H1 (cell line): ENCODE measurements at regions not wholly inside any gene's neighbourhood (a gene's known extent, or its start where the extent isn't known, plus 50 kb on each side); places are given as distances from the start of the nearest gene placed in this dataset.

ENCODE experiments used
- CTCF ChIA-PET: fragments of 300-600 bp; sonication (Branson Sonifier 250); formaldehyde crosslinking; loops from one replicate; lab custom pipeline; 2021; ENCODE audit not compliant: partially characterized antibody; lab: Charles Lee
- POLR2A ChIA-PET: fragments of 300-600 bp; sonication (Branson Sonifier 250); formaldehyde crosslinking; loops from one replicate; lab custom pipeline; 2021; ENCODE audit warnings: inconsistent platforms; ENCODE audit not compliant: partially characterized antibody; lab: Charles Lee
- DNase-seq, 2 experiments: peaks; one replicate each; pipeline versions ENCODE4 v3.0.0 to v3.0.0-alpha.2; 2010 to 2022; ENCODE audit warnings: low spot score in 2 of 2, low read depth in 1 of 2, mixed read lengths in 1 of 2
- FAIRE-seq: peaks from 2 replicates; lab custom pipeline; 2011; peaks lifted over from hg19 to GRCh38; lab: Jason Lieb, UNC
- H2AFZ ChIP-seq: 2 replicates; pipeline ENCODE4 v1.8.1; 2012; ENCODE audit warnings: low read length, inconsistent platforms
- H2AK5ac ChIP-seq: 2 replicates; pipeline ENCODE4 v1.6.1; 2013; ENCODE audit warnings: low read depth, low read length
- H2BK120ac ChIP-seq: replicated peaks from 2 replicates; pipeline ENCODE3; 2013; ENCODE audit warnings: low read depth, low read length, inconsistent platforms
- H2BK12ac ChIP-seq: 2 replicates; pipeline ENCODE4 v1.6.1; 2013; ENCODE audit warnings: low read depth, low read length
- H2BK15ac ChIP-seq: 2 replicates; pipeline ENCODE4 v1.6.1; 2013; ENCODE audit warnings: low read length
- H2BK20ac ChIP-seq: 2 replicates; pipeline ENCODE4 v1.6.1; 2013; ENCODE audit warnings: low read length
- H2BK5ac ChIP-seq: 2 replicates; pipeline ENCODE4 v1.6.1; 2013; ENCODE audit warnings: low read depth, low read length
- H3K14ac ChIP-seq: 2 replicates; pipeline ENCODE4 v1.6.1; 2013; ENCODE audit warnings: inconsistent platforms; ENCODE audit not compliant: insufficient read length
- H3K18ac ChIP-seq: 2 replicates; pipeline ENCODE4 v1.6.1; 2013; ENCODE audit warnings: low read length; ENCODE audit errors: extremely low read depth
- H3K23ac ChIP-seq: 2 replicates; pipeline ENCODE4 v1.6.1; 2013; ENCODE audit warnings: inconsistent platforms; ENCODE audit not compliant: insufficient read length
- H3K23me2 ChIP-seq: 2 replicates; pipeline ENCODE4 v1.6.1; 2013; ENCODE audit warnings: low read depth, low read length
- H3K27ac ChIP-seq: 2 replicates; pipeline ENCODE4 v1.6.1; 2011; ENCODE audit warnings: low read depth, low read length, inconsistent platforms
- H3K27me3 ChIP-seq, 4 experiments: replicated peaks in 1 of 4; 1 replicate in 1 of 4; 2 replicates in 3 of 4; pipeline versions ENCODE4 v1.6.1 to v1.8.1; 2011 to 2013; ENCODE audit warnings: low read length in 3 of 4, mild to moderate bottlenecking in 3 of 4, inconsistent platforms in 2 of 4, mixed read lengths in 2 of 4, moderate library complexity in 1 of 4; ENCODE audit not compliant: control insufficient read depth in 3 of 4, insufficient read depth in 3 of 4; ENCODE audit errors: extremely low read depth in 1 of 4
- H3K36me3 ChIP-seq, 4 experiments: 2 replicates each; pipeline versions ENCODE4 v1.6.1 to v1.8.1; 2011 to 2013; ENCODE audit warnings: mild to moderate bottlenecking in 4 of 4, low read length in 3 of 4, moderate library complexity in 2 of 4, control low read depth in 1 of 4, inconsistent platforms in 1 of 4; ENCODE audit not compliant: insufficient read depth in 4 of 4, control insufficient read depth in 2 of 4
- H3K4ac ChIP-seq: replicated peaks from 2 replicates; pipeline ENCODE3; 2013; ENCODE audit warnings: low read length, low read depth, mixed read lengths, inconsistent platforms; ENCODE audit not compliant: insufficient read length
- H3K4me1 ChIP-seq, 4 experiments: replicated peaks in 1 of 4; 1 replicate in 1 of 4; 2 replicates in 3 of 4; pipeline versions ENCODE4 v1.6.1 to v1.8.1; 2011 to 2013; ENCODE audit warnings: low read length in 3 of 4, inconsistent platforms in 2 of 4, mixed read lengths in 1 of 4; ENCODE audit not compliant: insufficient read depth in 4 of 4, control insufficient read depth in 3 of 4
- H3K4me2 ChIP-seq, 2 experiments: 2 replicates each; pipeline versions ENCODE4 v1.6.1 to v1.8.1; 2011 to 2013; ENCODE audit warnings: low read depth in 2 of 2, low read length in 2 of 2, control low read depth in 1 of 2, inconsistent platforms in 1 of 2, mild to moderate bottlenecking in 1 of 2; ENCODE audit not compliant: insufficient read depth in 1 of 2
- H3K4me3 ChIP-seq, 4 experiments: fragments of 200-600, 300-600 bp in 1 of 4; sonication (generic), shearing (Covaris generic), sonication (Bioruptor Twin) in 1 of 4; 2 replicates each; pipeline versions ENCODE4 v1.5.1 to v1.8.1; 2011 to 2016; ENCODE audit warnings: low read length in 4 of 4, low read depth in 3 of 4, control low read depth in 2 of 4, inconsistent platforms in 2 of 4, mild to moderate bottlenecking in 2 of 4, mixed read lengths in 1 of 4, moderate library complexity in 1 of 4; ENCODE audit not compliant: insufficient read depth in 2 of 4; ENCODE audit errors: extremely low read depth in 1 of 4
- H3K56ac ChIP-seq: replicated peaks from 2 replicates; pipeline ENCODE3; 2013; ENCODE audit warnings: low read depth, mild to moderate bottlenecking, mixed read lengths, low read length, inconsistent platforms; ENCODE audit not compliant: insufficient read length
- H3K79me1 ChIP-seq: 2 replicates; pipeline ENCODE4 v1.6.1; 2013; ENCODE audit warnings: low read depth, low read length, control low read depth
- H3K79me2 ChIP-seq, 2 experiments: 2 replicates each; pipeline versions ENCODE4 v1.6.1 to v1.8.1; 2012 to 2013; ENCODE audit warnings: low read length in 2 of 2, mild to moderate bottlenecking in 2 of 2, inconsistent platforms in 1 of 2; ENCODE audit not compliant: insufficient read depth in 2 of 2, control insufficient read depth in 1 of 2
- H3K9ac ChIP-seq, 4 experiments: replicated peaks in 1 of 4; 1 replicate in 1 of 4; 2 replicates in 3 of 4; pipeline versions ENCODE4 v1.6.1 to v1.8.1; 2011 to 2013; ENCODE audit warnings: low read depth in 3 of 4, low read length in 3 of 4, control low read depth in 2 of 4, mild to moderate bottlenecking in 2 of 4, moderate library complexity in 2 of 4, inconsistent platforms in 1 of 4; ENCODE audit errors: extremely low read depth in 1 of 4
- H3K9me3 ChIP-seq, 2 experiments: 2 replicates each; pipeline versions ENCODE4 v1.6.1 to v1.8.1; 2012 to 2013; ENCODE audit warnings: mild to moderate bottlenecking in 2 of 2, moderate library complexity in 2 of 2, control low read depth in 1 of 2, inconsistent platforms in 1 of 2, low read depth in 1 of 2, low read length in 1 of 2, mixed read lengths in 1 of 2; ENCODE audit not compliant: insufficient read depth in 2 of 2
- H4K20me1 ChIP-seq, 2 experiments: replicated peaks in 1 of 2; 2 replicates each; pipeline versions ENCODE3 to v1.8.1; 2011 to 2013; ENCODE audit warnings: inconsistent platforms in 2 of 2, low read length in 2 of 2, mild to moderate bottlenecking in 1 of 2; ENCODE audit not compliant: insufficient read depth in 2 of 2, control insufficient read depth in 1 of 2
- H4K5ac ChIP-seq: 2 replicates; pipeline ENCODE4 v1.6.1; 2013; ENCODE audit warnings: low read length, low read depth, mixed read lengths, inconsistent platforms; ENCODE audit not compliant: insufficient read length
- H4K8ac ChIP-seq: 2 replicates; pipeline ENCODE4 v1.8.0; 2013; ENCODE audit warnings: mild to moderate bottlenecking, moderate library complexity, low read length, inconsistent platforms; ENCODE audit not compliant: insufficient read depth; ENCODE audit errors: extremely low read depth
- H4K91ac ChIP-seq: replicated peaks from 2 replicates; pipeline ENCODE3; 2013; ENCODE audit warnings: low read length, mixed read lengths, inconsistent platforms; ENCODE audit not compliant: insufficient read length
- CEBPB ChIP-seq: IDR thresholded peaks from 2 replicates; pipeline ENCODE4 v1.6.1; 2012; ENCODE audit warnings: low read depth, low read length
- SP2 ChIP-seq: IDR thresholded peaks from 2 replicates; pipeline ENCODE4 v1.6.1; 2012; ENCODE audit warnings: mild to moderate bottlenecking, low read length, inconsistent platforms
- TAF1 ChIP-seq: IDR thresholded peaks from 2 replicates; pipeline ENCODE4 v1.6.1; 2011; ENCODE audit warnings: mild to moderate bottlenecking, low read depth, low read length
- TBP ChIP-seq: IDR thresholded peaks from 2 replicates; pipeline ENCODE4 v1.6.1; 2011; ENCODE audit warnings: low read depth, low read length, improper control_type of control experiment
- whole genome bisulfite sequencing, 2 experiments: shearing (Covaris generic) in 1 of 2; methylation state at CpG; one replicate each; pipeline versions ENCODE4 v1.1.6 to v1.1.7; 2013 to 2015; ENCODE audit warnings: low lambda C conversion rate in 2 of 2, mixed read lengths in 2 of 2, inconsistent platforms in 1 of 2, low coverage in 1 of 2, missing lambda C conversion rate in 1 of 2; ENCODE audit not compliant: insufficient replicate concordance in 2 of 2, insufficient coverage in 1 of 2, insufficient read length in 1 of 2; ENCODE audit errors: extremely low coverage in 1 of 2, missing lambda C conversion rate in 1 of 2; 5-methylcytosine and 5-hydroxymethylcytosine counted together
- TF ChIP-seq, protein P1 (sequence below): IDR thresholded peaks from 2 replicates; pipeline ENCODE4 v1.6.1; 2011; ENCODE audit warnings: low read depth, mild to moderate bottlenecking, low read length; ENCODE audit not compliant: insufficient read depth
- TF ChIP-seq, protein P2 (sequence below): IDR thresholded peaks from 2 replicates; pipeline ENCODE4 v1.6.1; 2012; ENCODE audit warnings: inconsistent platforms
- TF ChIP-seq, protein P3 (sequence below): IDR thresholded peaks from 2 replicates; pipeline ENCODE4 v1.6.1; 2012; ENCODE audit warnings: inconsistent platforms

DNA sequence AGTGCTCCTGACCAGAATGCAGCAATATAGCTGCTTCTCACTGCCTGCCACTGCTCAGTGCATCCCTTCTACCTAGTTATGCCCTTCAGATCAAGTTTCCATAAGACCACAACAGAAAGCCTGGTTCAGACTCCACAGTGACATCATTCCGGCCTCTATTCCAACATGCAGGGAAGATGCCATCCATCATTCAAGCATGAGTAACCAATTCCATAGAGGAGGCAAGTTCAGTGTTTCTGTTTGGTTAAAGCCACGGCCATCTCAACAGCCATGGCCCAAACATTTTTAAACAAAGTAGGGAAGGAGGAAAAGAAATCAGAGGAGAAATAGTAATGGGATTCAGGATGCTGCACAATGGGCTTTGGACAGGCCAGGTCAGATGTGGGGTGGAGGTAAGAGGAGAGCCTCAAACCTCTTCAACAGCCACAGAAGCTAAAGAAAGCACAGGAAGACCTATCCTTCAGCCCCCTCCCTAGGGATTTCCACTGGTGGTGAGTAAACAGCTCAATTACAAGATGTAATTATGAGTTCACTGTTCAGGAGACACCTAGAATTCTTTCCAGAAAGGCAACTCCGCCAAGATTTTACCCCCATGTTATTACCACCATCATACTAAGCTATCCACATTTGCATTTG is 484.9 kb downstream of the SETD4 start:
- H3K4me1 ChIP-seq = no peaks in the 10 kb centered on the region
- 88% methylated on average over 3 of the region's 3 CpGs; no CpG with 5 or more reads in 1 of the 2 experiments for WGBS, 2 experiments
- H3K9ac ChIP-seq = no peak overlapping the region
- H3K4me2 ChIP-seq = no peak overlapping the region
- H3K23ac ChIP-seq = no peak overlapping the region
- POLR2A ChIA-PET = no interaction called here
- no peak overlapping the region for H3K14ac ChIP-seq
- H4K20me1 ChIP-seq = no peaks in the 10 kb centered on the region
- DNase-seq (no peak), FAIRE-seq (no peak)
- H3K56ac ChIP-seq = no peak overlapping the region
- H2AFZ ChIP-seq = no peak overlapping the region
- H3K27me3 ChIP-seq = no peaks in the 10 kb centered on the region
- no peak overlapping the region for H3K27ac ChIP-seq
- no peak overlapping the region for H2BK120ac ChIP-seq
- no peak overlapping the region for H3K4me3 ChIP-seq
- TF ChIP-seq SP2 (no peak), CEBPB (no peak), TAF1 (no peak), TBP (no peak)
- TF ChIP-seq, protein P1, sequence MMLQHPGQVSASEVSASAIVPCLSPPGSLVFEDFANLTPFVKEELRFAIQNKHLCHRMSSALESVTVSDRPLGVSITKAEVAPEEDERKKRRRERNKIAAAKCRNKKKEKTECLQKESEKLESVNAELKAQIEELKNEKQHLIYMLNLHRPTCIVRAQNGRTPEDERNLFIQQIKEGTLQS = no peak
- TF ChIP-seq, protein P2, sequence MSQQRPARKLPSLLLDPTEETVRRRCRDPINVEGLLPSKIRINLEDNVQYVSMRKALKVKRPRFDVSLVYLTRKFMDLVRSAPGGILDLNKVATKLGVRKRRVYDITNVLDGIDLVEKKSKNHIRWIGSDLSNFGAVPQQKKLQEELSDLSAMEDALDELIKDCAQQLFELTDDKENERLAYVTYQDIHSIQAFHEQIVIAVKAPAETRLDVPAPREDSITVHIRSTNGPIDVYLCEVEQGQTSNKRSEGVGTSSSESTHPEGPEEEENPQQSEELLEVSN = no peak
- TF ChIP-seq, protein P3, sequence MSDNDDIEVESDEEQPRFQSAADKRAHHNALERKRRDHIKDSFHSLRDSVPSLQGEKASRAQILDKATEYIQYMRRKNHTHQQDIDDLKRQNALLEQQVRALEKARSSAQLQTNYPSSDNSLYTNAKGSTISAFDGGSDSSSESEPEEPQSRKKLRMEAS = no peak
- TF ChIP-seq, all 59 proteins: peak for 0
- Histone ChIP-seq H2BK15ac (no peak overlapping the region; the same call in 1 of the 2 replicates), H3K36me3 (no peaks in the 10 kb centered on the region), H2BK12ac (no peak overlapping the region), H4K91ac (no peak overlapping the region), H3K79me1 (no peaks in the 10 kb centered on the region), H2AK5ac (no peak overlapping the region), H4K5ac (no peak overlapping the region), H3K79me2 (no peaks in the 10 kb centered on the region), H4K8ac (no peak overlapping the region), H2BK20ac (no peak overlapping the region), H3K18ac (no peak overlapping the region), H3K9me3 (no peaks in the 10 kb centered on the region), H2BK5ac (no peak overlapping the region), H3K4ac (no peak overlapping the region), H3K23me2 (no peaks in the 10 kb centered on the region)
- CTCF ChIA-PET = interaction anchor here (0.9 kb wide), 1 partner anchor 587 kb away, joined by 3 read pairs; no protein-coding TSS in a partner anchor
